ENCODE measurements at regions not wholly inside any gene's neighbourhood (a gene's known extent, or its start where the extent isn't known, plus 50 kb on each side); places are given as distances from the start of the nearest gene placed in this dataset.
"Not testable (repeated sequence)": the region's sequence is repeated elsewhere in the genome, so short reads cannot be mapped to it uniquely, and the experiment has no call there.

DNA sequence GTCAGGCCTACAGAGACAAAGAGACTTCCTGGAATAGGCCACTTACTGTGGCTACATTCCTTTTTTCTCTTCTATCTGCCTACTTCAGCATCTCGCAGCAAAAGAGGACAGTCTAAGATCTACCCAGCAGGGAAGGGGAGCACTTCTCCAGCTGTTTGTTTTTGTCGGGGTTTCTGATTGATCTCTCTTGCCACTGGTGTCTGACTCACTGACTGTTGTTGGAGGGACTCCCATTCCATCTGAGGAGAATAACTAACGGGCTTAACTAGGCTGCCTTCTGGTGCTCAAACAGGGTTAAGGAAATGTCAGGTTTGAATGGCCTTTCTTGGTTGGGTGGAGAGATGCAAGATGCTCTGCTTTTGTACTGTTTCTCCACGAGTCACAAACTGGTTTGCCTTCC lies 100.2 kb upstream of the TMEM164 start:
- TF ChIP-seq, protein P1, sequence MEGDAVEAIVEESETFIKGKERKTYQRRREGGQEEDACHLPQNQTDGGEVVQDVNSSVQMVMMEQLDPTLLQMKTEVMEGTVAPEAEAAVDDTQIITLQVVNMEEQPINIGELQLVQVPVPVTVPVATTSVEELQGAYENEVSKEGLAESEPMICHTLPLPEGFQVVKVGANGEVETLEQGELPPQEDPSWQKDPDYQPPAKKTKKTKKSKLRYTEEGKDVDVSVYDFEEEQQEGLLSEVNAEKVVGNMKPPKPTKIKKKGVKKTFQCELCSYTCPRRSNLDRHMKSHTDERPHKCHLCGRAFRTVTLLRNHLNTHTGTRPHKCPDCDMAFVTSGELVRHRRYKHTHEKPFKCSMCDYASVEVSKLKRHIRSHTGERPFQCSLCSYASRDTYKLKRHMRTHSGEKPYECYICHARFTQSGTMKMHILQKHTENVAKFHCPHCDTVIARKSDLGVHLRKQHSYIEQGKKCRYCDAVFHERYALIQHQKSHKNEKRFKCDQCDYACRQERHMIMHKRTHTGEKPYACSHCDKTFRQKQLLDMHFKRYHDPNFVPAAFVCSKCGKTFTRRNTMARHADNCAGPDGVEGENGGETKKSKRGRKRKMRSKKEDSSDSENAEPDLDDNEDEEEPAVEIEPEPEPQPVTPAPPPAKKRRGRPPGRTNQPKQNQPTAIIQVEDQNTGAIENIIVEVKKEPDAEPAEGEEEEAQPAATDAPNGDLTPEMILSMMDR (IDR thresholded peaks at IDR 0.05; ENCODE audit: control extremely low read depth, extremely low read depth, low read depth, missing control alignments), result no peak
- ChIA-PET CTCF (interaction anchor here (3.7 kb wide), 1 partner anchor 12 kb away, joined by 24 read pairs; no protein-coding TSS in a partner anchor), POLR2A (no interaction called here)
- no peak for DNase-seq (ENCODE audit: extremely low spot score)

DNA sequence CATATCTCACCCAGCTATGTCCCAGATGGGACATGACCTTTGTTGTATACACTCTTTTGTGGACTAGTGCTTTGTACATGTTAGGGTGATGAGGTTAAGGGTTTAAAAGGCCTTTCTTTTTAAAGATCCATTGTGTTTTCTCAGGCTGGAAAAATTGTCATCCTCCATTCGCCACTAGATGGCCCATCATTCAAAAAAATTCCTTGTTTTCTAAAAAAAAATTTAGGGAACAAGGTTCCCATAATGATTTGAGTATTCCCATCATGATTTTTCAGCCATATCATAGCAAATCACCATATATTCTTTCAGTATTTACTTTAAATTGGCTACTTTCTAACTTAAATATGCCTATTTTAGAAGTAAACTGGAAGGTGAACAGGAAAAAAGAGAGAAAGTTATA lies 91.9 kb upstream of the TMEM164 start:
- TF ChIP-seq, protein P1 (IDR thresholded peaks at IDR 0.05; ENCODE audit: control extremely low read depth, extremely low read depth, low read depth, missing control alignments), result no peak
- ChIA-PET CTCF (interaction anchor here (1.1 to 3.5 kb wide), 4 partner anchors 20 to 426 kb away, joined by 3 to 18 read pairs (median 4); no protein-coding TSS in a partner anchor), POLR2A (no interaction called here)
- no peak for DNase-seq (ENCODE audit: extremely low spot score)

DNA sequence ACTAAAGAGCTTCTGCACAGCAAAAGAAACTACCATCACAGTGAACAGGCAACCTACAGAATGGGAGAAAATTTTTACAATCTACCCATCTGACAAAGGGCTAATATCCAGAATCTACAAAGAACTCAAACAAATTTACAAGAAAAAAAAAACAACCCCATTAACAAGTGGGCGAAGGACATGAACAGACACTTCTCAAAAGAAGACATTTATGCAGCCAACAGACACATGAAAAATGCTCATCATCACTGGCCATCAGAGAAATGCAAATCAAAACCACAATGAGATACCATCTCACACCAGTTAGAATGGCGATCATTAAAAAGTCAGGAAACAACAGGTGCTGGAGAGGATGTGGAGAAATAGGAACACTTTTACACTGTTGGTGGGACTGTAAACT lies 89.9 kb upstream of the TMEM164 start:
- CTCF ChIA-PET; POLR2A ChIA-PET; DNase-seq (ENCODE audit: extremely low spot score): not testable (repeated sequence)

DNA sequence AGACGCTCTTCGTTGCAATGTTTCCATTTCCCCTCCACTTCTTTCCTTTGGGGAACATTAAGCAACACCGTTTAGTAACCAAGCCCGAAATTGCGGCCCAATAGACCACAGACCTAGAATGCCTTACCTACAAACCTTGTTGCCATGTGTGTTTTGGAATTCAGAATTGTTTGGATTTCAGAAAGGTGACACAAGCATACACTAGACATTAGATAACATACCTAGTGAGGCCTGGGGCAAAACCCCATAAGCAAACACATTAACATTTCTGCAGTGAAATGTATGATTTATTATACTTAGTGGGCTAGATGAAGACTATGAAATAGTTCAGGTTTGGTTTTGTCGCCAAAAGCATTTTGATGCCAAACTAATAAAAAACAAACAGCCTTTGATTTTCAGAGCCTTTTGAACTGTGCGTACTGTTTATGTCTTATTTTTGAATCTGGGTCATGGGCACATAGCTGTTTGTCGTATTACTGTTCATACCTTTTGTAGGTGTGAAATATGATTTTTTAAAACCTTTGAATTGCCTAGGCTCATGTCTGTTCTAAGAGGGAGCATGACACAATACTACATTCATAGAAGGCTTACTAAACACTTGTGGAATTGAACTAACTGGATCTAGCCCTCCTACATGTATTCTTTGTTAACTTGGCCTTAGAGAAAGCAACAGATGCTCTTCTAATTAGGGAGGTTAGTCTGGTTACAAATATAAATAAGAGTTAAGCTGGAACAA lies 88.6 kb upstream of the TMEM164 start:
- ChIA-PET CTCF (interaction anchor here (1.0 kb wide), 1 partner anchor 496 kb away, joined by 3 read pairs; no protein-coding TSS in a partner anchor), POLR2A (no interaction called here)
- no peak for DNase-seq (ENCODE audit: extremely low spot score)
- TF ChIP-seq, protein P1 (IDR thresholded peaks at IDR 0.05; ENCODE audit: control extremely low read depth, extremely low read depth, low read depth, missing control alignments), result no peak

DNA sequence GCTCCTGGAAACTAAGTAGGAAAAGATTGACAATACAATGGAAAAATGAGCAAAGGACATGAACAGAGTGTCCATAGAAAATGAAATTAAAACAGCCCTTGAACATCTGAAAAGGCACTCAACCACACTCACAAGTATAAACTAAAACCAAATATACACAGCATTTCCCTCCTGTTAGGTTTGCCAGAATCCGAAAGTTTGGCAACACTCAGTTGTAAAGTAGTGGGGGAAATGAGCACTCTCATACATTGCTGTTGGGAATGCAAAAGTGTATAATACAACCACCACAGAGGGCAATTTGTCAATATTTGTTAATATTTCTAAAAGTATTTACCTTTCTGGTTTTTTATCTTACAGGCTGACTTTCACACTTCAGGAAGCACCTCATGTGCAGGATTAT lies 84.2 kb upstream of the TMEM164 start:
- TF ChIP-seq, protein P1 (IDR thresholded peaks at IDR 0.05; ENCODE audit: control extremely low read depth, extremely low read depth, low read depth, missing control alignments), result no peak
- no peak for DNase-seq (ENCODE audit: extremely low spot score)
- CTCF ChIA-PET, result interaction anchor here (1.2 kb wide), 1 partner anchor 28 kb away, joined by 4 read pairs; no protein-coding TSS in a partner anchor
- POLR2A ChIA-PET, result no interaction called here

DNA sequence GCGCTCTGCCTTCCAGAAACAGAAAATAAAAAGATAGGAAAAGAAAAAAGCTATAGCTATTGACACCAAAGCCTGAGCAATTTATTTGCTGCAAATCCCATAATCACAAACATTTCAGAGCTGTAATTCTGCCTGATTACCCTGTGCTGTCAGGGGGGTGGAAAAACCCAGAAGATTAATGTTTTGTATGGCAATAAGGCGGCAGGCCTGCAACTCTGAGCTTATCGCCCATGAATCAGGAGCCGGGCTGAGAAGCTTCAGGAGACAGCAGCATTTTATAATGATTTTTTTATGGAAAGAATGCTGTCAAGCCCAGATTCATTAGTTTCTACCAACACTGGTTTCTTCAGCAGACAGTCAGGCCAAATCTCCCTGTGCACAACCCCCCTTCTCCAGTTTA lies 82.6 kb upstream of the TMEM164 start:
- DNase-seq (ENCODE audit: extremely low spot score), result no peak
- ChIA-PET POLR2A (no interaction called here), CTCF (interaction anchor here (0.7 to 1.0 kb wide), 2 partner anchors 10 to 29 kb away, joined by 3 read pairs; no protein-coding TSS in a partner anchor)
- TF ChIP-seq, protein P1 (IDR thresholded peaks at IDR 0.05; ENCODE audit: control extremely low read depth, extremely low read depth, low read depth, missing control alignments), result no peak

DNA sequence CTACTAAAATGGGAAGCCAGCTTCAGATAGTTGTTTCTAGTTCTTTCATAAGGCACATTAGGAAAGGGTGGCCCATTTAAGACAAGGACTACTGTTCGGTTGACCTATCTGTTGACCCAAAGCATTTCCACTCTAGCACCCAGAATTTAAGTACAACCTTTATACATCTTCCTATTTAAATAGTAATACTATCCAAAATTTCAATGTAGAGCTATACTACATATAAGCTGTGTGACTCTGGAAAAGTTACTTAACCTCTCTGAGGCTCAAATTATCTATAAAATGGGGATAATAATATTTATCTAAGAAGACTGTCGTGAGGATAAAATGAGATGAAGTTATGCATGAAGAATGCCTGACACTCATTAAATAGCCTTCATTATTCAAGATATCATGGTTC lies 82.0 kb upstream of the TMEM164 start:
- POLR2A ChIA-PET, result no interaction called here
- CTCF ChIA-PET, result interaction anchor here (0.7 to 1.0 kb wide), 2 partner anchors 11 to 30 kb away, joined by 3 read pairs; no protein-coding TSS in a partner anchor

More for the DNA sequence above, 82.0 kb upstream of the TMEM164 start:
- TF ChIP-seq, protein P1 (IDR thresholded peaks at IDR 0.05; ENCODE audit: control extremely low read depth, extremely low read depth, low read depth, missing control alignments), result no peak
- DNase-seq (ENCODE audit: extremely low spot score), result no peak
